Activated CD8-positive, alpha-beta T cell treated with anti-CD3 and anti-CD28 coated beads for 36 hours (primary cell): ENCODE measurements at regions not wholly inside any gene's neighbourhood (a gene's known extent, or its start where the extent isn't known, plus 50 kb on each side); places are given as distances from the start of the nearest gene placed in this dataset.

ENCODE experiments used
- ATAC-seq: fragments of 200-7000 bp; cut with Tn5 transposase; one replicate; pipeline ENCODE4 v1.10.0; 2021; ENCODE audit warnings: mild to moderate bottlenecking, moderate library complexity
- CTCF ChIA-PET: fragments of 350-600 bp; sonication (Branson Sonifier 250); formaldehyde crosslinking; loops from one replicate; lab custom pipeline; 2021; ENCODE audit warnings: antibody characterized with exemption; lab: Charles Lee
- POLR2A ChIA-PET: fragments of 350-600 bp; sonication (Branson Sonifier 250); formaldehyde crosslinking; loops from one replicate; lab custom pipeline; 2021; ENCODE audit warnings: antibody characterized with exemption; lab: Charles Lee
- DNase-seq: peaks from one replicate; pipeline ENCODE4 v3.0.0-alpha.2; 2020
- H3K27ac Mint-ChIP-seq: one replicate; pipeline ENCODE4 v1.8.0; 2021; ENCODE audit warnings: mild to moderate bottlenecking, mixed read lengths
- H3K27me3 Mint-ChIP-seq: one replicate; pipeline ENCODE4 v1.8.0; 2021; ENCODE audit warnings: mixed read lengths
- H3K36me3 Mint-ChIP-seq: one replicate; pipeline ENCODE4 v1.8.0; 2021; ENCODE audit warnings: low read depth, mixed read lengths
- H3K4me1 Mint-ChIP-seq: one replicate; pipeline ENCODE4 v1.8.0; 2021; ENCODE audit warnings: low read depth, mixed read lengths
- H3K4me3 Mint-ChIP-seq: one replicate; pipeline ENCODE4 v1.8.0; 2021; ENCODE audit warnings: mild to moderate bottlenecking, moderate library complexity, mixed read lengths
- H3K9me3 Mint-ChIP-seq: one replicate; pipeline ENCODE4 v1.8.0; 2021; ENCODE audit warnings: mixed read lengths
- CTCF ChIP-seq: fragments of 200-600 bp; IDR thresholded peaks from one replicate; pipeline ENCODE4 v1.8.0; 2022; ENCODE audit warnings: antibody characterized with exemption, mild to moderate bottlenecking
- intact Hi-C: fragments of 100-400 bp; cut with micrococcal nuclease; formaldehyde crosslinking; loops from one replicate; pipeline ENCODE4 v1.10.0; 2022

GRCh38 chr10:33638374-33638773 is 303.9 kb upstream of the NRP1 start:
- H3K4me3 Mint-ChIP-seq, result no peak overlapping the region
- ATAC-seq, result no peak
- H3K36me3 Mint-ChIP-seq, result no peaks in the 10 kb centered on the region
- TF ChIP-seq CTCF, result no peak
- intact Hi-C loops, result no loop called here
- H3K4me1 Mint-ChIP-seq, result no peaks in the 10 kb centered on the region
- H3K27ac Mint-ChIP-seq, result no peak overlapping the region
- no peak for DNase-seq
- no peaks in the 10 kb centered on the region for H3K9me3 Mint-ChIP-seq
- CTCF ChIA-PET, result interaction anchor here (0.7 kb wide), 1 partner anchor 9 kb away, joined by 3 read pairs; no protein-coding TSS in a partner anchor
- H3K27me3 Mint-ChIP-seq, result no peaks in the 10 kb centered on the region
- POLR2A ChIA-PET, result no interaction called here

GRCh38 chr10:33635967-33636515 is 301.6 kb upstream of the NRP1 start:
- intact Hi-C loops, result no loop called here
- H3K9me3 Mint-ChIP-seq, result no peaks in the 10 kb centered on the region
- H3K27ac Mint-ChIP-seq, result no peak overlapping the region
- H3K36me3 Mint-ChIP-seq, result no peaks in the 10 kb centered on the region
- POLR2A ChIA-PET, result no interaction called here
- H3K4me3 Mint-ChIP-seq, result no peak overlapping the region
- CTCF ChIA-PET, result no interaction called here
- peaks cover under 1% of the 10 kb centered on the region for H3K27me3 Mint-ChIP-seq
- ATAC-seq, result no peak
- no peak for TF ChIP-seq CTCF
- H3K4me1 Mint-ChIP-seq, result no peaks in the 10 kb centered on the region
- no peak for DNase-seq

GRCh38 chr10:33632432-33632831 is 298.0 kb upstream of the NRP1 start:
- Mint-ChIP-seq H3K4me1 (no peaks in the 10 kb centered on the region), H3K36me3 (no peaks in the 10 kb centered on the region), H3K4me3 (no peak overlapping the region), H3K27ac (no peak overlapping the region), H3K9me3 (no peaks in the 10 kb centered on the region), H3K27me3 (peaks cover 3% of the 10 kb centered on the region)
- no peak for DNase-seq
- CTCF ChIA-PET, result interaction anchor here (1.4 kb wide), 1 partner anchor 439 kb away, joined by 3 read pairs; no protein-coding TSS in a partner anchor
- POLR2A ChIA-PET, result no interaction called here
- ATAC-seq, result no peak
- no peak for TF ChIP-seq CTCF
- intact Hi-C loops, result no loop called here

GRCh38 chr10:33631991-33632390 is 297.5 kb upstream of the NRP1 start:
- H3K27ac Mint-ChIP-seq, result no peak overlapping the region
- H3K36me3 Mint-ChIP-seq, result no peaks in the 10 kb centered on the region
- no peaks in the 10 kb centered on the region for H3K4me1 Mint-ChIP-seq
- H3K27me3 Mint-ChIP-seq, result peaks cover 3% of the 10 kb centered on the region
- CTCF ChIA-PET, result interaction anchor here (1.4 kb wide), 1 partner anchor 439 kb away, joined by 3 read pairs; no protein-coding TSS in a partner anchor
- intact Hi-C loops, result no loop called here
- H3K9me3 Mint-ChIP-seq, result no peaks in the 10 kb centered on the region
- H3K4me3 Mint-ChIP-seq, result no peak overlapping the region
- ATAC-seq, result no peak
- TF ChIP-seq CTCF, result no peak
- POLR2A ChIA-PET, result no interaction called here
- DNase-seq, result no peak

GRCh38 chr10:33630761-33631160 is 296.3 kb upstream of the NRP1 start:
- no peak for TF ChIP-seq CTCF
- ATAC-seq (no peak), DNase-seq (no peak)
- no peak overlapping the region for H3K4me3 Mint-ChIP-seq
- no peaks in the 10 kb centered on the region for H3K9me3 Mint-ChIP-seq
- H3K27me3 Mint-ChIP-seq, result peaks cover 3% of the 10 kb centered on the region
- no peaks in the 10 kb centered on the region for H3K36me3 Mint-ChIP-seq
- intact Hi-C loops, result no loop called here
- POLR2A ChIA-PET, result no interaction called here
- H3K27ac Mint-ChIP-seq, result no peak overlapping the region
- no peaks in the 10 kb centered on the region for H3K4me1 Mint-ChIP-seq
- CTCF ChIA-PET, result no interaction called here
